GM23338 (cell line): ENCODE measurements at regions not wholly inside any gene's neighbourhood (a gene's known extent, or its start where the extent isn't known, plus 50 kb on each side); places are given as distances from the start of the nearest gene placed in this dataset.

Experiments
- ATAC-seq: fragments of 200-7000 bp; cut with Tn5 transposase; 3 replicates; pipeline ENCODE4 v1.9.1; 2020
- DNase-seq: peaks from one replicate; pipeline ENCODE4 v3.0.0-alpha.2; 2015; ENCODE audit warnings: low spot score
- H2AFZ ChIP-seq: fragments of 200-600 bp; sonication (generic); 2 replicates; pipeline ENCODE4 v1.8.0; 2016; ENCODE audit warnings: antibody characterized with exemption, mild to moderate bottlenecking, moderate library complexity
- H3F3A ChIP-seq: fragments of 200-600 bp; sonication (generic); replicated peaks from 2 replicates; pipeline ENCODE4 v1.8.0; 2017; ENCODE audit warnings: antibody characterized with exemption, mixed run types, low read depth
- H3K27ac ChIP-seq: fragments of 200-600 bp; sonication (generic); 2 replicates; pipeline ENCODE4 v1.6.1; 2016; ENCODE audit warnings: low read depth
- H3K27me3 ChIP-seq: fragments of 200-600 bp; sonication (generic); 2 replicates; pipeline ENCODE4 v1.8.0; 2016; ENCODE audit warnings: mild to moderate bottlenecking, mixed run types, moderate library complexity; ENCODE audit not compliant: insufficient read depth
- H3K36me3 ChIP-seq: fragments of 200-600 bp; sonication (generic); 2 replicates; pipeline ENCODE4 v1.8.0; 2016; ENCODE audit warnings: mild to moderate bottlenecking; ENCODE audit not compliant: insufficient read depth
- H3K4me1 ChIP-seq: fragments of 200-600 bp; sonication (generic); 2 replicates; pipeline ENCODE4 v1.8.0; 2016; ENCODE audit warnings: mild to moderate bottlenecking, moderate library complexity; ENCODE audit not compliant: insufficient read depth
- H3K4me2 ChIP-seq: fragments of 200-600 bp; sonication (generic); 2 replicates; pipeline ENCODE4 v1.7.1; 2017; ENCODE audit warnings: mixed run types
- H3K4me3 ChIP-seq: fragments of 200-600 bp; sonication (generic); 2 replicates; pipeline ENCODE4 v1.6.1; 2016; ENCODE audit warnings: mixed run types
- H3K79me2 ChIP-seq: fragments of 200-600 bp; sonication (generic); replicated peaks from 2 replicates; pipeline ENCODE4 v1.8.0; 2017; ENCODE audit warnings: mild to moderate bottlenecking; ENCODE audit not compliant: insufficient read depth
- H3K9me2 ChIP-seq: fragments of 200-600 bp; sonication (generic); 2 replicates; pipeline ENCODE4 v1.8.0; 2017; ENCODE audit not compliant: insufficient read depth
- H4K20me1 ChIP-seq: fragments of 200-600 bp; sonication (generic); replicated peaks from 2 replicates; pipeline ENCODE4 v1.8.0; 2017; ENCODE audit warnings: mild to moderate bottlenecking; ENCODE audit not compliant: insufficient read depth
- H3K27ac Mint-ChIP-seq: 2 replicates; pipeline ENCODE4 v1.8.0; 2020; ENCODE audit warnings: inconsistent platforms, mild to moderate bottlenecking, moderate library complexity, mixed read lengths
- H3K27me3 Mint-ChIP-seq: 3 replicates; pipeline ENCODE4 v1.8.0; 2022; ENCODE audit warnings: low read depth, mild to moderate bottlenecking, moderate library complexity, mixed read lengths, inconsistent platforms; ENCODE audit not compliant: insufficient read depth, poor library complexity
- H3K36me3 Mint-ChIP-seq: 3 replicates; pipeline ENCODE4 v1.8.0; 2021; ENCODE audit warnings: low read depth, mild to moderate bottlenecking, inconsistent platforms, moderate library complexity, mixed read lengths
- H3K4me1 Mint-ChIP-seq: 3 replicates; pipeline ENCODE4 v1.8.0; 2020; ENCODE audit warnings: mild to moderate bottlenecking, inconsistent platforms, mixed read lengths
- H3K4me3 Mint-ChIP-seq: 3 replicates; pipeline ENCODE4 v1.8.0; 2021; ENCODE audit warnings: moderate library complexity, mild to moderate bottlenecking, inconsistent platforms, mixed read lengths
- H3K9me3 Mint-ChIP-seq: 3 replicates; pipeline ENCODE4 v1.8.0; 2020; ENCODE audit warnings: moderate library complexity, mild to moderate bottlenecking, inconsistent platforms, mixed read lengths
- ETS1 ChIP-seq: IDR thresholded peaks from 2 replicates; pipeline ENCODE4 v1.6.1; 2016; ENCODE audit warnings: antibody characterized with exemption
- NANOG ChIP-seq: IDR thresholded peaks from 2 replicates; pipeline ENCODE4 v1.6.1; 2016; ENCODE audit warnings: antibody characterized with exemption, borderline replicate concordance
- REST ChIP-seq: IDR thresholded peaks from one replicate; pipeline ENCODE4 v1.6.1; 2018; ENCODE audit warnings: antibody characterized with exemption; ENCODE audit not compliant: unreplicated experiment
- ZNF462 ChIP-seq: fragments of 250-450 bp; sonication (Bioruptor Pico); IDR thresholded peaks from 2 replicates; pipeline ENCODE4 v1.5.0; 2020; ENCODE audit warnings: mild to moderate bottlenecking, moderate library complexity

GRCh38 chr4:11019451-11020240 is 335.1 kb upstream of the CLNK start (continued):
- TF ChIP-seq ETS1: no peak
- no peak for TF ChIP-seq ZNF462
- no peak for TF ChIP-seq NANOG

GRCh38 chr4:11014199-11014598 is 329.6 kb upstream of the CLNK start:
- Histone ChIP-seq H3K4me3 (no peak overlapping the region), H3K27ac (no peak overlapping the region), H4K20me1 (no peaks in the 10 kb centered on the region), H3K27me3 (no peaks in the 10 kb centered on the region), H3F3A (no peaks in the 10 kb centered on the region), H3K36me3 (no peaks in the 10 kb centered on the region), H3K79me2 (no peaks in the 10 kb centered on the region), H3K4me2 (no peak overlapping the region), H3K9me2 (no peaks in the 10 kb centered on the region; the same call in 1 of the 2 replicates), H2AFZ (no peak overlapping the region), H3K4me1 (no peaks in the 10 kb centered on the region)
- no peak overlapping the region for H3K4me3 Mint-ChIP-seq
- no peaks in the 10 kb centered on the region for H3K27me3 Mint-ChIP-seq
- DNase-seq (no peak), ATAC-seq (no peak)
- H3K4me1 Mint-ChIP-seq: no peaks in the 10 kb centered on the region
- no peaks in the 10 kb centered on the region for H3K36me3 Mint-ChIP-seq
- no peak overlapping the region for H3K27ac Mint-ChIP-seq
- H3K9me3 Mint-ChIP-seq: peaks cover 2% of the 10 kb centered on the region; the same call in 2 of the 3 replicates
- TF ChIP-seq REST: no peak
